ENCODE measurements at regions not wholly inside any gene's neighbourhood (a gene's known extent, or its start where the extent isn't known, plus 50 kb on each side); places are given as distances from the start of the nearest gene placed in this dataset.

GRCh38 chr11:106197438-106197837 is 120.0 kb downstream of the AASDHPPT start:
- H3K36me3 ChIP-seq (ENCODE audit: control insufficient read depth in 1 of 2, insufficient read depth in 2 of 2, low read length in 2 of 2) = no peaks in the 10 kb centered on the region
- H3K27ac ChIP-seq (ENCODE audit: low read depth, low read length) = no peak overlapping the region
- H3K9me2 ChIP-seq (ENCODE audit: insufficient read depth) = no peaks in the 10 kb centered on the region
- H3K27me3 ChIP-seq (ENCODE audit: insufficient read depth, low read length) = no peaks in the 10 kb centered on the region
- H2AFZ ChIP-seq (ENCODE audit: low read depth, low read length, poor library complexity, severe bottlenecking) = no peak overlapping the region
- H3K4me1 ChIP-seq (ENCODE audit: control insufficient read depth in 1 of 2, insufficient read depth in 2 of 2, low read length in 2 of 2) = peaks cover 0 to 8% of the 10 kb centered on the region in 2 experiments; a peak in 2 of 4 replicates
- intact Hi-C loops (cut with micrococcal nuclease) = no loop called here
- DNase-seq (ENCODE audit: low read depth, low spot score) = no peak
- TF ChIP-seq EZH2phosphoT487 (IDR thresholded peaks at IDR 0.05; ENCODE audit: borderline replicate concordance) = no peak
- TF ChIP-seq, protein P1, sequence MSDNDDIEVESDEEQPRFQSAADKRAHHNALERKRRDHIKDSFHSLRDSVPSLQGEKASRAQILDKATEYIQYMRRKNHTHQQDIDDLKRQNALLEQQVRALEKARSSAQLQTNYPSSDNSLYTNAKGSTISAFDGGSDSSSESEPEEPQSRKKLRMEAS (IDR thresholded peaks at IDR 0.05) = no peak
- no peak for TF ChIP-seq EGR1 (IDR thresholded peaks at IDR 0.05; ENCODE audit: low read depth)
- no peak for TF ChIP-seq TCF7L2 (IDR thresholded peaks at IDR 0.05; ENCODE audit: borderline replicate concordance, extremely low read depth, insufficient read depth, insufficient read length)
- no peak for TF ChIP-seq CEBPB (IDR thresholded peaks at IDR 0.05; ENCODE audit: low read depth)
- TF ChIP-seq, protein P2, sequence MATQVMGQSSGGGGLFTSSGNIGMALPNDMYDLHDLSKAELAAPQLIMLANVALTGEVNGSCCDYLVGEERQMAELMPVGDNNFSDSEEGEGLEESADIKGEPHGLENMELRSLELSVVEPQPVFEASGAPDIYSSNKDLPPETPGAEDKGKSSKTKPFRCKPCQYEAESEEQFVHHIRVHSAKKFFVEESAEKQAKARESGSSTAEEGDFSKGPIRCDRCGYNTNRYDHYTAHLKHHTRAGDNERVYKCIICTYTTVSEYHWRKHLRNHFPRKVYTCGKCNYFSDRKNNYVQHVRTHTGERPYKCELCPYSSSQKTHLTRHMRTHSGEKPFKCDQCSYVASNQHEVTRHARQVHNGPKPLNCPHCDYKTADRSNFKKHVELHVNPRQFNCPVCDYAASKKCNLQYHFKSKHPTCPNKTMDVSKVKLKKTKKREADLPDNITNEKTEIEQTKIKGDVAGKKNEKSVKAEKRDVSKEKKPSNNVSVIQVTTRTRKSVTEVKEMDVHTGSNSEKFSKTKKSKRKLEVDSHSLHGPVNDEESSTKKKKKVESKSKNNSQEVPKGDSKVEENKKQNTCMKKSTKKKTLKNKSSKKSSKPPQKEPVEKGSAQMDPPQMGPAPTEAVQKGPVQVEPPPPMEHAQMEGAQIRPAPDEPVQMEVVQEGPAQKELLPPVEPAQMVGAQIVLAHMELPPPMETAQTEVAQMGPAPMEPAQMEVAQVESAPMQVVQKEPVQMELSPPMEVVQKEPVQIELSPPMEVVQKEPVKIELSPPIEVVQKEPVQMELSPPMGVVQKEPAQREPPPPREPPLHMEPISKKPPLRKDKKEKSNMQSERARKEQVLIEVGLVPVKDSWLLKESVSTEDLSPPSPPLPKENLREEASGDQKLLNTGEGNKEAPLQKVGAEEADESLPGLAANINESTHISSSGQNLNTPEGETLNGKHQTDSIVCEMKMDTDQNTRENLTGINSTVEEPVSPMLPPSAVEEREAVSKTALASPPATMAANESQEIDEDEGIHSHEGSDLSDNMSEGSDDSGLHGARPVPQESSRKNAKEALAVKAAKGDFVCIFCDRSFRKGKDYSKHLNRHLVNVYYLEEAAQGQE (IDR thresholded peaks at IDR 0.05; ENCODE audit: low read depth) = no peak
- no peak for TF ChIP-seq JUND (IDR thresholded peaks at IDR 0.05)
- TF ChIP-seq ZNF274 (IDR thresholded peaks at IDR 0.05; ENCODE audit: low read depth, low read length) = no peak
- H3K9ac ChIP-seq (ENCODE audit: low read length) = no peak overlapping the region
- POLR2A ChIA-PET = no interaction called here
- no peak for ATAC-seq
- H4K20me1 ChIP-seq (ENCODE audit: insufficient read depth) = no peaks in the 10 kb centered on the region
- no peaks in the 10 kb centered on the region for H3K79me2 ChIP-seq (ENCODE audit: insufficient read depth, low read length)
- no peak overlapping the region for H3K4me3 ChIP-seq (replicated peaks in 1 of 2; ENCODE audit: low read depth in 1 of 2, low read length in 2 of 2)
- H3K9me3 ChIP-seq (ENCODE audit: control insufficient read depth in 1 of 2, insufficient read depth in 1 of 2, low read depth in 1 of 2, low read length in 2 of 2) = no peaks in the 10 kb centered on the region
- RAD21 ChIA-PET (ENCODE audit: low non-redundant PET in 1 of 2, low total read pairs in 2 of 2, uncharacterized antibody in 2 of 2, unreplicated experiment in 2 of 2) = no interaction called here
- BruUV-seq (replicated peaks) = no TSS peak
- CTCF ChIA-PET = no interaction called here
- no peak overlapping the region for H3K4me2 ChIP-seq (ENCODE audit: low read length)
